AG09319 (cell line): ENCODE measurements at regions not wholly inside any gene's neighbourhood (a gene's known extent, or its start where the extent isn't known, plus 50 kb on each side); places are given as distances from the start of the nearest gene placed in this dataset.

Source experiments
- DNase-seq: peaks from one replicate; pipeline ENCODE4 v3.0.0-alpha.2; 2010; ENCODE audit warnings: low read depth; ENCODE audit errors: extremely low read depth
- CTCF ChIP-seq: IDR thresholded peaks from 2 replicates; pipeline ENCODE4 v1.5.1; 2011; ENCODE audit warnings: low read depth, mild to moderate bottlenecking, inconsistent platforms, low read length, moderate library complexity

- DNase-seq: no peak
- TF ChIP-seq CTCF: no peak
Observed at GRCh38 chr16:86248310-86248905, 261.9 kb upstream of the FOXF1 start.

- no peak for TF ChIP-seq CTCF
- DNase-seq: no peak
Observed at GRCh38 chr16:86249631-86250030, 260.7 kb upstream of the FOXF1 start.

GRCh38 chr16:86251682-86252081 is 258.6 kb upstream of the FOXF1 start:
- no peak for TF ChIP-seq CTCF

GRCh38 chr16:86252596-86252995 is 257.7 kb upstream of the FOXF1 start:
- no peak for DNase-seq
- TF ChIP-seq CTCF: peak; percentile 43

More at GRCh38 chr16:86251682-86252081, 258.6 kb upstream of the FOXF1 start:
- no peak for DNase-seq

- no peak for DNase-seq
- TF ChIP-seq CTCF: no peak
Observed at GRCh38 chr16:86255966-86256365, 254.4 kb upstream of the FOXF1 start.

- TF ChIP-seq CTCF: no peak
- DNase-seq: no peak
Observed at GRCh38 chr16:86256995-86257394, 253.3 kb upstream of the FOXF1 start.

GRCh38 chr16:86257546-86257945 is 252.8 kb upstream of the FOXF1 start:
- no peak for TF ChIP-seq CTCF
- no peak for DNase-seq
